ENCODE measurements at regions not wholly inside any gene's neighbourhood (a gene's known extent, or its start where the extent isn't known, plus 50 kb on each side); places are given as distances from the start of the nearest gene placed in this dataset.

DNA sequence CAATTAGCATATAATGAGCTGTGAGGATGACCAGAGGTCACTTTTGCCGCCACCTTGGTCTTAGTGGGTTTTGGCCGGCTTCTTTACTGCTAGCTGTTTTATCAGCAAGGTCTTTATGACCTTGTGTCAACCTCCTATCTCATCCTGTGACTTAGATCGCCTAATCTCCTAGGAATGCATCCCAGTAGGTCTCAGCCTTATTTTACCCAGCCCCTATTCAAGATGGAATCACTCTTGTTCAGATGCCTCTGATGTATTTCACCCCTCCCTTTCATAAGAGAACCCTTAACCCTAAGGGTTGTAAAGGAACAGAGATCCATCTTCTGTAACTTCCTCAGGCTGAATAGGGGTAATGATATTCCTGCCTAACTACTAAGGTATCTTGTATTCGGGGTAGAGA lies 58.9 kb upstream of the PALMD start:
- no peak for DNase-seq

DNA sequence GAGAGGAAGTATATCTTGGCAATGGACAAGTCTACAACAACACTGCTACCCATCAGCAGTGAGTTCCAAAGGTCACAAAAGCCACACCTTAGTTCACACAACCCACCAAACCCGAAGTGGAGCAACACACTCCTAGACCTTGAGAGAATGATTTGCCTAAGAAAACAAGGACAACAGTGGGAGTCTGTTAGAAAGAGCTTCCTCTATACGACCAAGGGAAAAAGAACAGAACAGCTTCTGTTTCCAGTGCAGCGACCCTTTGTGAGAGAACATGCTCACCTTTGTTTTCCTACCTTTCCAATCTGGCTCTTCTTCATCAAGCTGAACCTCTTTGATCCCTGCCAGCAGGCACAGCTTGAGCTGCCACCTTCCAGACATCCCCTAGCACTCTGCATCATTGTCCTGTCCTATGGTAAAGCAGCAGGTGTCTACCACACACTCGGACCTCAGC lies 56.7 kb upstream of the PALMD start:
- no peak for DNase-seq

GRCh38 chr1:99590578-99591209 lies 55.2 kb upstream of the PALMD start:
- no peak for DNase-seq

DNA sequence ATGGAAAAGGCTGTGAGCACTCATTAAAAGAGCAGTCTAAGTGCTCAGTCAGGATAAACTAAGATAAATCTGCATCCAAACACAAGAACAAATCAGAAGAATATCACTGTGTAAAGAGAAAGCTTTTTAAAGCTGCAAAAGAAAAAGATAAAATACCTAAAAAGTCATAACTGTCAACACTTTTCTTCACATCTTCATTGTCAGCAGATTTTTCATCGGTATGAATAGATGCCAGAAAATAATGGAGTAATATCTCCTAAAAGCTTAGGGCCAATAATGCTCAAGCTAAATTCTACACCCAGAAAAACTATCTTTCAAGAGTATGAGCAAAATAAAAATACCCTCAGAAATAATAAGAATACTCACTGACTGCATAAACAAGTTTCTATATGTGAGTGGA lies 54.0 kb upstream of the PALMD start:
- no peak for DNase-seq

GRCh38 chr1:99594205-99594604 lies 51.7 kb upstream of the PALMD start:
- no peak for DNase-seq

DNA sequence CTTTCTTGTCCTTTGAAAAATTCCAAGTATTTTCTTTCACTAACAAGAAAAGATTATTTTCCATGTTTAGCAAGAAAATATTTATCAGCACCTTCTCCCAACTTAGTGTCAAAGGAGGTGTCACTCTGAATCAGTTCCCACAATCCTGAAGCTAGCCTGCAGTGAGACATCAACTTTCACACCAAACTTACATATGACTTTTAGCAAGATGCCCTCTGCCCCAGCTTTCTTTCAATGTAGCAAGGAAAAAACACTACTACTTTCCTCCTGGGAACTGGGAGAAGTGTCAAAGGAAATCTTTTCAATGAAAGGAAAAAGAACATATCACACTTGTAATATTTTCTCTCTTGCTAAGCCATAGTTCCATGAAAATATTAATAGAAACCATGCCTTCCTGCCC lies 50.9 kb upstream of the PALMD start:
- DNase-seq = no peak

DNA sequence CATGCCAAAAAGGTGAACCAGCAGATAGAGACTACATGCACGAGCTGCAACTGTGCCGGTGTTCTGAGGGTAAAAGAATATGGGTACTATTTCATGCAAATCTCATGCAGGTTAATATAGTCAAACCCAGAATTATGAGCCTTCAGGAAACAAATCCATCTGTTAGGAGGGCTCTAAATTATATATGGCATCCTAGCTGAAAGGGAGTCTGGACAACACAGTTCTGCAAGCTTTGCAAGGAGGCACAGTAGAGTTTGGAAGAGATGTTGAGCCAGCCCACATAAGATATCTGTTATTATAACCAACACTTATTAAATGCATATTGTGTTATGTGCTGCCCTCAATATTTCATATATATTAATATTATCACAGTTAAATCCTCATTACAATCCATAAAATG lies 50.5 kb upstream of the PALMD start:
- DNase-seq = no peak
